ENCODE measurements at regions not wholly inside any gene's neighbourhood (a gene's known extent, or its start where the extent isn't known, plus 50 kb on each side); places are given as distances from the start of the nearest gene placed in this dataset.

GRCh38 chr3:75014008-75014407 is 399.5 kb upstream of the CNTN3 start:
- no peak for TF ChIP-seq EZH2 (IDR thresholded peaks at IDR 0.05; ENCODE audit: borderline replicate concordance, insufficient read depth, low read depth, low read length, poor library complexity, severe bottlenecking)
- no peak for TF ChIP-seq CTCF (IDR thresholded peaks at IDR 0.05)

DNA sequence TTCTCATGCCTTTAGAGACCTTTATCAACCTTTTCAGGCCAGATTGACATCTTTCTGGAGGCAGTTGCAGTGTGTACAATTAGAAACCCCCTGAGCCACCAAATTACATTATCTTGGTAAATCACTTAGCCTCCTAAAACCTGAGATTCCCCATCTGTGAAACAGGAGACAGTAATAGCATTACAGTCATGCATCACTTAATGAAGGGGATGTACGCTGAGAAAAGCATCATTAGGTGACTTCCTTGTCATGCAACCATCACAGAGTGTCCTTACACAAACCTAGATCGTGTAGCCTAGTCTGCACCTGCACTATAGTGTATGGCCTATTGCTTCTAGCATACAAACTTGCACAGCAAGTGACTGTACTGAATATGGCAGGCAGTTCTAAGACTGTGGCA is 400.8 kb upstream of the CNTN3 start:
- H3K36me3 ChIP-seq (replicated peaks in 1 of 2; ENCODE audit: control extremely low read depth in 1 of 2, control insufficient read depth in 1 of 2, extremely low read depth in 1 of 2, insufficient read depth in 2 of 2, low read length in 1 of 2) = no peaks in the 10 kb centered on the region
- H3K27ac Mint-ChIP-seq = no peak overlapping the region
- no peak overlapping the region for H2AFZ ChIP-seq (ENCODE audit: insufficient read depth, low read depth, low read length, poor library complexity, severe bottlenecking)
- ChIA-PET POLR2A (no interaction called here), CTCF (no interaction called here)
- no peak overlapping the region for H3K4me2 ChIP-seq (replicated peaks; ENCODE audit: low read depth, low read length, poor library complexity, severe bottlenecking)
- no peaks in the 10 kb centered on the region for H3K4me1 Mint-ChIP-seq
- no peaks in the 10 kb centered on the region for H3K27me3 ChIP-seq (replicated peaks in 1 of 4; ENCODE audit: control extremely low read depth in 1 of 4, control insufficient read depth in 3 of 4, insufficient read depth in 4 of 4, low read length in 3 of 4)
- H3K4me1 ChIP-seq (ENCODE audit: control insufficient read depth in 2 of 2, insufficient read depth in 2 of 2, low read length in 2 of 2) = no peaks in the 10 kb centered on the region
- no peaks in the 10 kb centered on the region for H3K27me3 Mint-ChIP-seq
- H3K27ac ChIP-seq (ENCODE audit: low read length in 2 of 2) = no peak overlapping the region
- H3K9me3 Mint-ChIP-seq (ENCODE audit: insufficient read depth) = no peaks in the 10 kb centered on the region
- H3K4me3 Mint-ChIP-seq = no peak overlapping the region
- H3K79me2 ChIP-seq (ENCODE audit: control insufficient read depth, insufficient read depth, low read length) = no peaks in the 10 kb centered on the region
- no peaks in the 10 kb centered on the region for H4K20me1 ChIP-seq (ENCODE audit: control insufficient read depth, insufficient read depth, low read length, poor library complexity, severe bottlenecking)
- TF ChIP-seq CTCF (IDR thresholded peaks at IDR 0.05) (no peak), EZH2 (IDR thresholded peaks at IDR 0.05; ENCODE audit: borderline replicate concordance, insufficient read depth, low read depth, low read length, poor library complexity, severe bottlenecking) (no peak)
- H3K9ac ChIP-seq (ENCODE audit: low read length) = no peak overlapping the region
- no peaks in the 10 kb centered on the region for H3K9me3 ChIP-seq (ENCODE audit: control extremely low read depth in 1 of 3, control insufficient read depth in 2 of 3, insufficient read depth in 1 of 3, low read length in 2 of 3)
- intact Hi-C loops (cut with micrococcal nuclease) = no loop called here
- DNase-seq (no peak), ATAC-seq (ENCODE audit: low read depth) (no peak)
- WGBS (ENCODE audit: insufficient coverage) = 80% methylated on average over 1 of the region's 2 CpGs
- H3K4me3 ChIP-seq (ENCODE audit: control extremely low read depth in 1 of 5, extremely low read depth in 1 of 5, insufficient read depth in 1 of 5, low read depth in 2 of 5, low read length in 4 of 5) = no peak overlapping the region

More at GRCh38 chr3:75014008-75014407, 399.5 kb upstream of the CNTN3 start:
- no peak for ATAC-seq (ENCODE audit: low read depth)
- Histone ChIP-seq H3K27ac (ENCODE audit: low read length in 2 of 2) (no peak overlapping the region), H3K4me3 (ENCODE audit: control extremely low read depth in 1 of 5, extremely low read depth in 1 of 5, insufficient read depth in 1 of 5, low read depth in 2 of 5, low read length in 4 of 5) (no peak overlapping the region), H2AFZ (ENCODE audit: insufficient read depth, low read depth, low read length, poor library complexity, severe bottlenecking) (no peak overlapping the region), H3K36me3 (replicated peaks in 1 of 2; ENCODE audit: control extremely low read depth in 1 of 2, control insufficient read depth in 1 of 2, extremely low read depth in 1 of 2, insufficient read depth in 2 of 2, low read length in 1 of 2) (no peaks in the 10 kb centered on the region), H4K20me1 (ENCODE audit: control insufficient read depth, insufficient read depth, low read length, poor library complexity, severe bottlenecking) (no peaks in the 10 kb centered on the region), H3K9ac (ENCODE audit: low read length) (no peak overlapping the region), H3K79me2 (ENCODE audit: control insufficient read depth, insufficient read depth, low read length) (no peaks in the 10 kb centered on the region), H3K4me1 (ENCODE audit: control insufficient read depth in 2 of 2, insufficient read depth in 2 of 2, low read length in 2 of 2) (no peaks in the 10 kb centered on the region), H3K9me3 (ENCODE audit: control extremely low read depth in 1 of 3, control insufficient read depth in 2 of 3, insufficient read depth in 1 of 3, low read length in 2 of 3) (no peaks in the 10 kb centered on the region), H3K4me2 (replicated peaks; ENCODE audit: low read depth, low read length, poor library complexity, severe bottlenecking) (no peak overlapping the region), H3K27me3 (replicated peaks in 1 of 4; ENCODE audit: control extremely low read depth in 1 of 4, control insufficient read depth in 3 of 4, insufficient read depth in 4 of 4, low read length in 3 of 4) (no peaks in the 10 kb centered on the region)
- H3K27ac Mint-ChIP-seq = no peak overlapping the region
- POLR2A ChIA-PET = no interaction called here
- CTCF ChIA-PET = no interaction called here
- no peaks in the 10 kb centered on the region for H3K9me3 Mint-ChIP-seq (ENCODE audit: insufficient read depth)
- H3K27me3 Mint-ChIP-seq = no peaks in the 10 kb centered on the region
- intact Hi-C loops (cut with micrococcal nuclease) = no loop called here
- no peak overlapping the region for H3K4me3 Mint-ChIP-seq
- no peak for DNase-seq
- H3K4me1 Mint-ChIP-seq = no peaks in the 10 kb centered on the region
- WGBS (ENCODE audit: insufficient coverage) = no CpG with 5 or more reads among the region's 1 CpG
